ENCODE measurements at regions not wholly inside any gene's neighbourhood (a gene's known extent, or its start where the extent isn't known, plus 50 kb on each side); places are given as distances from the start of the nearest gene placed in this dataset.

GRCh38 chr17:31604936-31605335 lies 213.5 kb downstream of the RAB11FIP4 start:
- TF ChIP-seq, protein P1, sequence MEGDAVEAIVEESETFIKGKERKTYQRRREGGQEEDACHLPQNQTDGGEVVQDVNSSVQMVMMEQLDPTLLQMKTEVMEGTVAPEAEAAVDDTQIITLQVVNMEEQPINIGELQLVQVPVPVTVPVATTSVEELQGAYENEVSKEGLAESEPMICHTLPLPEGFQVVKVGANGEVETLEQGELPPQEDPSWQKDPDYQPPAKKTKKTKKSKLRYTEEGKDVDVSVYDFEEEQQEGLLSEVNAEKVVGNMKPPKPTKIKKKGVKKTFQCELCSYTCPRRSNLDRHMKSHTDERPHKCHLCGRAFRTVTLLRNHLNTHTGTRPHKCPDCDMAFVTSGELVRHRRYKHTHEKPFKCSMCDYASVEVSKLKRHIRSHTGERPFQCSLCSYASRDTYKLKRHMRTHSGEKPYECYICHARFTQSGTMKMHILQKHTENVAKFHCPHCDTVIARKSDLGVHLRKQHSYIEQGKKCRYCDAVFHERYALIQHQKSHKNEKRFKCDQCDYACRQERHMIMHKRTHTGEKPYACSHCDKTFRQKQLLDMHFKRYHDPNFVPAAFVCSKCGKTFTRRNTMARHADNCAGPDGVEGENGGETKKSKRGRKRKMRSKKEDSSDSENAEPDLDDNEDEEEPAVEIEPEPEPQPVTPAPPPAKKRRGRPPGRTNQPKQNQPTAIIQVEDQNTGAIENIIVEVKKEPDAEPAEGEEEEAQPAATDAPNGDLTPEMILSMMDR (conservative IDR thresholded peaks at IDR 0.05; ENCODE audit: low read length), result no peak
- no peak for TF ChIP-seq EZH2phosphoT487 (IDR thresholded peaks at IDR 0.05; ENCODE audit: borderline replicate concordance, low read depth, low read length)
